Smooth muscle cell (in vitro differentiated cells): ENCODE measurements at regions not wholly inside any gene's neighbourhood (a gene's known extent, or its start where the extent isn't known, plus 50 kb on each side); places are given as distances from the start of the nearest gene placed in this dataset.

Experiments used
- DNase-seq: peaks from one replicate; lab custom pipeline; 2025; ENCODE audit not compliant: unreplicated experiment; lab: John Stamatoyannopoulos, UW
- H2AFZ ChIP-seq: fragments of 200-600 bp; sonication (generic); 2 replicates; pipeline ENCODE4 v1.6.0; 2016; ENCODE audit warnings: antibody characterized with exemption, low read depth, mild to moderate bottlenecking
- H3F3A ChIP-seq: fragments of 200-600 bp; sonication (generic); 2 replicates; pipeline ENCODE4 v1.6.0; 2017; ENCODE audit warnings: antibody characterized with exemption, low read depth
- H3K27ac ChIP-seq: fragments of 200-600 bp; sonication (generic); 2 replicates; pipeline ENCODE4 v1.5.1; 2016; ENCODE audit warnings: low read depth, mild to moderate bottlenecking
- H3K27me3 ChIP-seq: fragments of 200-600 bp; sonication (generic); 2 replicates; pipeline ENCODE4 v1.6.1; 2016; ENCODE audit warnings: low read depth, mild to moderate bottlenecking
- H3K36me3 ChIP-seq: fragments of 200-600 bp; sonication (generic); 2 replicates; pipeline ENCODE4 v1.5.1; 2016; ENCODE audit warnings: low read depth
- H3K4me1 ChIP-seq: fragments of 200-600 bp; sonication (generic); 2 replicates; pipeline ENCODE4 v1.5.1; 2016; ENCODE audit warnings: low read depth
- H3K4me2 ChIP-seq: fragments of 200-600 bp; sonication (generic); 2 replicates; pipeline ENCODE4 v1.6.0; 2016; ENCODE audit warnings: mild to moderate bottlenecking
- H3K4me3 ChIP-seq: fragments of 200-600 bp; sonication (generic); 2 replicates; pipeline ENCODE4 v1.5.1; 2016; ENCODE audit warnings: mild to moderate bottlenecking
- H3K79me2 ChIP-seq: fragments of 200-600 bp; sonication (generic); 2 replicates; pipeline ENCODE4 v1.6.0; 2016; ENCODE audit warnings: low read depth, mild to moderate bottlenecking
- H3K9ac ChIP-seq: fragments of 200-600 bp; sonication (generic); 2 replicates; pipeline ENCODE4 v1.6.0; 2016; ENCODE audit warnings: low read depth
- H3K9me3 ChIP-seq: fragments of 200-600 bp; sonication (generic); replicated peaks from 2 replicates; pipeline ENCODE4 v1.5.1; 2016; ENCODE audit warnings: low read depth
- H4K20me1 ChIP-seq: fragments of 200-600 bp; sonication (generic); 2 replicates; pipeline ENCODE4 v1.6.0; 2016; ENCODE audit warnings: low read depth
- WGBS: methylation state at CpG from one replicate; pipeline ENCODE4 v1.1.7; 2016; ENCODE audit warnings: low lambda C conversion rate; 5-methylcytosine and 5-hydroxymethylcytosine counted together
- TF ChIP-seq, protein P1 (sequence below): fragments of 200-600 bp; sonication (generic); IDR thresholded peaks from 2 replicates; pipeline ENCODE4 v1.5.1; 2017; ENCODE audit warnings: borderline replicate concordance, mild to moderate bottlenecking, antibody characterized with exemption; ENCODE audit not compliant: insufficient read depth, poor library complexity, severe bottlenecking

DNA sequence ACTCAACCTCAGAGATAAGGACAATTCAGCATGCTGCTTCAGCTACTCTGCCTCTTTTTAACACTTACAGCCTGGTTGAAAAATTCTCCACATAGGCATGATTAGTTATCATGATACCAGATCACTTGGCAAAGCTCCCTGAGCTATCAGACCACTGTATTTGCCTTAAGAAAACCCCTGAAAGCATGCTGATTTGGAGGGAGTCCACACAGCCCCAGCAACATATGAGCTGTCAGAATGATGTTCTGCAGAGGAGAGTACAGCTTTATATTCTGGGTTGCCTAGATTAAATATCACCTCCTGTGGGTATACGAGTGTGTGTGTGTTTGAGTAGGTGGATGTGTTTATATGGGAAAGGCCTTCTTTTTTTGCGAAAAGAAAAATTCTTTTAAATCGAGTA lies 170.2 kb upstream of the CHRM2 start:
- Histone ChIP-seq H3K4me2 (peak overlapping the region; percentile 33), H4K20me1 (no peaks in the 10 kb centered on the region), H3K9me3 (no peaks in the 10 kb centered on the region), H3K27ac (no peak overlapping the region), H2AFZ (no peak overlapping the region), H3F3A (peaks cover 4% of the 10 kb centered on the region), H3K27me3 (no peaks in the 10 kb centered on the region), H3K4me3 (no peak overlapping the region), H3K79me2 (no peaks in the 10 kb centered on the region), H3K4me1 (no peaks in the 10 kb centered on the region), H3K36me3 (no peaks in the 10 kb centered on the region), H3K9ac (no peak overlapping the region)
- no peak for DNase-seq
- TF ChIP-seq, protein P1, sequence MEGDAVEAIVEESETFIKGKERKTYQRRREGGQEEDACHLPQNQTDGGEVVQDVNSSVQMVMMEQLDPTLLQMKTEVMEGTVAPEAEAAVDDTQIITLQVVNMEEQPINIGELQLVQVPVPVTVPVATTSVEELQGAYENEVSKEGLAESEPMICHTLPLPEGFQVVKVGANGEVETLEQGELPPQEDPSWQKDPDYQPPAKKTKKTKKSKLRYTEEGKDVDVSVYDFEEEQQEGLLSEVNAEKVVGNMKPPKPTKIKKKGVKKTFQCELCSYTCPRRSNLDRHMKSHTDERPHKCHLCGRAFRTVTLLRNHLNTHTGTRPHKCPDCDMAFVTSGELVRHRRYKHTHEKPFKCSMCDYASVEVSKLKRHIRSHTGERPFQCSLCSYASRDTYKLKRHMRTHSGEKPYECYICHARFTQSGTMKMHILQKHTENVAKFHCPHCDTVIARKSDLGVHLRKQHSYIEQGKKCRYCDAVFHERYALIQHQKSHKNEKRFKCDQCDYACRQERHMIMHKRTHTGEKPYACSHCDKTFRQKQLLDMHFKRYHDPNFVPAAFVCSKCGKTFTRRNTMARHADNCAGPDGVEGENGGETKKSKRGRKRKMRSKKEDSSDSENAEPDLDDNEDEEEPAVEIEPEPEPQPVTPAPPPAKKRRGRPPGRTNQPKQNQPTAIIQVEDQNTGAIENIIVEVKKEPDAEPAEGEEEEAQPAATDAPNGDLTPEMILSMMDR = no peak
- 27% methylated on average over 3 of the region's 3 CpGs for WGBS

- Histone ChIP-seq H3K4me1 (no peaks in the 10 kb centered on the region), H3K27me3 (no peaks in the 10 kb centered on the region), H3K4me2 (no peak overlapping the region), H3K4me3 (no peak overlapping the region), H4K20me1 (no peaks in the 10 kb centered on the region), H3K36me3 (no peaks in the 10 kb centered on the region), H3F3A (peaks cover 4% of the 10 kb centered on the region), H3K79me2 (no peaks in the 10 kb centered on the region), H3K9me3 (no peaks in the 10 kb centered on the region), H3K27ac (no peak overlapping the region), H2AFZ (no peak overlapping the region), H3K9ac (no peak overlapping the region)
- TF ChIP-seq, protein P1 = no peak
- WGBS = 95% methylated on average over 2 of the region's 2 CpGs
- no peak for DNase-seq
Observed at GRCh38 chr7:136697271-136697670, 171.2 kb upstream of the CHRM2 start.

DNA sequence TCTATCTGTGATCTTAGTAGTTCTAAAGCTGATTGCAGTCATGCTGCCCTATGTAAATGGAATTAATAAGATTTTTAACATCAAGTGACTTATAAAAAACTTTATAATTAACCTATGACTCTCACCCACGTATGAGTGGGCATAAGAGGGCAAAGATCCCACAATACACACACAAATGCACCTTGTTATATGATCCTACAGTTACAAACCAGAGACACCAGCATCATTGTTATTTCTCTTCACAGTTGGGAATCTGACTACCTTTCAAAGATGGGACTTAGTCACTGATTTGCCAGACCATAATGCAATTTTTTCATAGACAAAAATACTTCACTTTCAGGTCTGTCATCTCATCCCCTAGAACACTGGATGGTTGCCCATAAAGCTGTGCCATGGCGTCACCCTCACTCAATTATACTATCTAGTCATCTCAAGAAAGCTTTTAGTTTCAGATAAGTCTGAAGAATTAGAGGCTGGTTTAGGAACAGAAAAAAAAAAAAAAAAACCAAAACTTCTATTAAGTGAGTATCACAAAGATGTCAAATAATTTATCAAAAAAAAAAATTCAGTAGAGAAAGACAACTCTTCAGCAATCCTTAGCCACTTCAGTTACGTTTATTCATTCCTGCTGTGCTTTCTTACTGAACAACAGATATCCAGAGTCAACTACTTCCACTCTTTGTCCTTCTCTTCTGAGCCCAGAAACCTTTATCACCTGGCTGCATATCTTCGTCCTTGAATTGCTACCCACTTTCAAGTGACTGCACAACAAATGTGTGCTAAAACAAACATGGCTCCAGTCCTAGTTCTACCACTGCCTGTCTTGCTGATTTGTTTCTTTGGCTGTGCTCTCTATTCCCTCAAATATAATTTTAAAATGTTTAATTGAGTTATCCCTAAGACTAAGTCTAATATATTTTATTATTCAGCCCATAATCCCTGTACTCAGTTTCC lies 175.0 kb upstream of the CHRM2 start:
- peaks cover 4% of the 10 kb centered on the region for H3F3A ChIP-seq
- no peak overlapping the region for H3K4me3 ChIP-seq
- H2AFZ ChIP-seq = no peak overlapping the region
- no peaks in the 10 kb centered on the region for H4K20me1 ChIP-seq
- no peaks in the 10 kb centered on the region for H3K36me3 ChIP-seq
- no peak overlapping the region for H3K4me2 ChIP-seq
- H3K4me1 ChIP-seq = no peaks in the 10 kb centered on the region
- TF ChIP-seq, protein P1 = no peak
- H3K9me3 ChIP-seq = no peaks in the 10 kb centered on the region
- H3K9ac ChIP-seq = no peak overlapping the region
- H3K27ac ChIP-seq = no peak overlapping the region
- H3K27me3 ChIP-seq = no peaks in the 10 kb centered on the region
- WGBS = 86% methylated on average over 4 of the region's 4 CpGs
- no peak for DNase-seq
- no peaks in the 10 kb centered on the region for H3K79me2 ChIP-seq

- DNase-seq = no peak
- Histone ChIP-seq H3K27ac (no peak overlapping the region), H3K4me3 (no peak overlapping the region), H3K27me3 (no peaks in the 10 kb centered on the region), H3K36me3 (no peaks in the 10 kb centered on the region), H4K20me1 (no peaks in the 10 kb centered on the region), H3K9me3 (no peaks in the 10 kb centered on the region), H3K9ac (no peak overlapping the region), H2AFZ (no peak overlapping the region), H3F3A (no peaks in the 10 kb centered on the region), H3K4me1 (no peaks in the 10 kb centered on the region), H3K79me2 (no peaks in the 10 kb centered on the region), H3K4me2 (no peak overlapping the region)
- 70% methylated on average over 3 of the region's 3 CpGs for WGBS
- TF ChIP-seq, protein P1 = no peak
Observed at GRCh38 chr7:136692221-136692620, 176.2 kb upstream of the CHRM2 start.
